ENCODE measurements at regions not wholly inside any gene's neighbourhood (a gene's known extent, or its start where the extent isn't known, plus 50 kb on each side); places are given as distances from the start of the nearest gene placed in this dataset.

DNA sequence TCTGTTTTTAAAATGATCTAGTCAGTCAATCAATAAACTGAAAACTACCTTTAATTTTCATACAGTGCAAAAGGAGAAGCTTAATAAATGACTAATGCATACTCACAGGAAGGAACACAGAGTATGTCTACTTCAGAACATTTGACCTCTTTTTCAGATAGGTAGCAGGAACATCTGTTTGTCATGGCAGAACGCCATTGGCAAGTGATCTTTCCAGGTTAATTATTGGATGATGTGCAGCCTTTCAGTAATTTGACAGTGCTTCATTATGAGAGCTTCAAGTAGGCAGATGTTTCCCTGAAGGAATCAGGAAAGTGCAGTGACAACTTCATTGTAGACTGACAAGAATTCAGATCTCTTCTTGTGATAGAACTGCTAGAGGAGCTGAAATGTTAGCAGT lies 325.0 kb downstream of the OTOL1 start:
- DNase-seq, result peak; percentile 17 to 74

DNA sequence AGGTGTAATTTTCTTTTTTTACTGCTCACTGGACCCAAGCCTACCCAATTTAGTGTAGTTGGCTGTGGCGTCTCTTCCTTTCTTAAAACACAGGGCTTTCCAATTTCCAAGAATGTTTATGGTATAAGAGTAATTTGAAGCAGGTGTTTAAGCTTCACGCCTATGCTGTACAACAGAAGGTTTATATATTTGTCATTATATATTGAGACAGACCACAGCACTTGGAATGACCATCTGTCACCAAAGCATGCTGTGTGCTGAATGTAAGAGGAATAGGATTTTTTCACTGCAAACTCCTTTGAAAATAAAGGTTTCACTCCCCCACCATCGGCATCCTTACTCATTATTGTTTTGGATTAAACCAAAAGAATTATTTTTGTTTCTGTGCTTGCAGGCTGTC lies 325.7 kb downstream of the OTOL1 start:
- peak in 1 of 2 experiments; percentile 43 for DNase-seq

DNA sequence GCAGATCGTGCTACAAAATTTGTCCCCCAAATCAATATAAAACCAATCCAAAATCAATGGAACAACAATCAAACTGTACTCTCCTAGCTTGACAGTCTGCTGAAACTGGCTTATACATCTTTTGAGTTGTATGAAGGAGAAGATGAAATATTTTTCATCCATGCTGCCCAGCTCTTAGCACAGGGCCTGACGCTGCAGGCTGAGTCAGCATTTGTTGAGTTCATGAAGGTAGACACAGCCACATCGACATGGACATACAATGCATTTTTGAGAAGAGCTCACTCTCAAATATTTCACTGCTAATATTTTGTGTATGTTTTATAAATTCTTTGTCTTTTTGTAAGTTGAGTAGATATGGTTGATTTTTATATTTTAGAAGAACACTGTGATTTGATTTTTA lies 327.3 kb downstream of the OTOL1 start:
- no peak for DNase-seq

DNA sequence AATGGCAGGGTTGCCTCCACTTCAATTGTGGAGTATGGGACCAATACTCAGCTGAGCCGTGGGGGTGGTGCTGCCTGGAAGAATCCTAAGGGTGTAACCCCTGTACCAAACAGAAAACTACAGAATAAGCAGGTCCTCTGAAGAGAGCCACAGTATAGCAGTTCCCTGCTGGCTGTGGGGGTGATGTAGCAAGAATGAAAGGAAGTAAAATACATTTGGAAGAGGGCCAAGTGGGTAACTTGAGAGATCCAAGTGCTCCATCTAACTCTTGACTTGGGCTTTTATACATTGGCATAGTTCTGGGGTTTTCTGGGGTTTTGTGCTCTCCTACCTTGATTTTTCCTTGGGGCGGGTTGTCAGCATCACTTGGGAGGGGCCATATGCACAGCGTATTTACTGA lies 341.4 kb downstream of the OTOL1 start:
- peak in 1 of 2 experiments; percentile 20 for DNase-seq

DNA sequence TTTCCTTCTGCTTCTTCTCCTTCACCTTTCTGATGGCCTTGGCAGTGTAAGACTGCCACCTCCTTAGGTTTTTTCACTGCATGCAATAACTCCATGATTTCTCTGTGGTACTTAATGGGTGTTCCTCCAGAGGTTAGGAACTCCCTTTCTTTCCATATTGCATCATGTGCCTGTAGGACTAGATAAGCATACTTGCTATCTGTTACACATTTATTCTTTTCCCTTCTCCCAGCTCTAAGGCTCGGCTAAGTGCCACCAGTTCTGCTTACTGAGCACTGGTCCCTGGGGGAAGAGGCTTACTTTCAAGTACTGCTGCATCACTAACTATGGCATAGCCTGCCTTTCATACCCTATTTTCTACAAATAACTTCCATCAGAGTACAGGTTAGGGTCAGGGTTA lies 351.8 kb downstream of the OTOL1 start:
- DNase-seq, result no peak

DNA sequence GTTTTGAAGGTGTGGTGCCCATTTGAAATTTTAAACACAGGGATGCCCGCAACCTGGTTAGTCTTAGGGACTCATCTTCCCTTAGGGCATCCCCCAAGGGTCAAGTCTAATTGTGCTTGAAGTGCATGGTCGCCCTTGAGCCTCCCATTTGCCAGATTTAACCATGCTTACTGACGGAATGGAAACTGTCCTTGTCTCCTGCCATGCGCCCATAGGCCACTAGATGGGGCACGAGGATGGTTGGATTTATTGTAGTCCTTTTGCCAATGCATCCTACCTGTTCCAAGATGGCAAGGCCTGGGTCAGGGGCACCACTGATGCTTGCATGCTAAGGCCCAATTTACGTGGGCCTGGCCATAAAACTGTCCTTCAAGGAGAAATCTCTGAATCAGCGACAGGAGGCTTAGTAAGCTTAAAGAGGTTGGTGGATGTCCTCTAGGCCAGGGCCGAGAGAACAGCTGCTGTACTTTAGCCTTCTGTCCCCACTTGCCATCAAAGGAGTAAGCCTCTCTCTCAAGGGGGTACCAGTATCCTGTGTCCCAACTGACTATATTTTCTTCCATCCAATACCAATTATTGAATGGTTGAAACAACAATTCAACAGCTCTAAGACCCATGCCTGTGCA lies 355.4 kb downstream of the OTOL1 start:
- peak; percentile 67 to 76 for DNase-seq

DNA sequence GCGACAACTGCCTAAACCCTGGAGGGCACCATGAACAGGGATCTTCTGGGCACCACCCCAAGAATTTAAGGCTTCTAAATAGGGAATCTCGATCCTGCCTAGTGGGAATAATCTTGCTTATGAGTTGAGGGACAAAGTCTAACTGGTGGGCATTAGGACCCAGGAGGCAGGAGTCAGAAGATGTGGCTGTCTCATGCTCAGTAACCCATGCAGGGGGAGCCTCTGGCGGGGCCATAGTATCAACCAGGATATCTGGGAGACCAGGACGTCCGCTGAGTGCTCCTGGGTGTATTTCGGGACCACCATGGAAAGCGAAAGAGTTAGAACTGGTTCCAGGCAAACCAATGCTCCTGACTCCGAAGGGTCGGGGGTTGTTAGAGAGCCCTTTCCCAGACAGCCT lies 356.1 kb downstream of the OTOL1 start:
- no peak for DNase-seq

DNA sequence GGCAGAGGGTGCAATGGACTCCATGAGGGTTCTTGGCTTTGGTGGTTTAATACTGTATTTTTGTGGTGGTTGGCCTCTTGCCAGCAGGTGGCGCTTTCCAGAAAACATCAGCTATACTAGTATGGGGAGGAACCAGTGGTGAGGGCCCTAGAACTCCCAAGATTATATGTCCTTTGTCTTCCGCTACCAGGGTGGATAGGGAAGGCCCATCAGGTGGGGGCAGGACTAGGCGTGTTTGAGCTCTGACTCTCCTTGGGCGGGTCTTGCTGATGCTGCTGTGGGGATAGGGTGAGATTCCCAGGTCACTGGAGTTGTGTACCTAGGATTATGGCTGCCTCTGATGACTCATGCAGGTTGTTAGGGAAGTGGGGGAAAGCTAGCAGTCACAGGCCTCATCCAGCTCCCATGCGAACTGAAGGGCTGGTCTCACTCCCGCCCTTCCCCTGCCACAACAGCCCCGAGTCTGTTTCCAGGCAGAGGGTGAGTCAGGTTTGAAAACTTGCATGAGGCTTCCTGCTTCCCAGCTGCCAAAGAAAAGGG lies 357.7 kb downstream of the OTOL1 start:
- no peak for DNase-seq

DNA sequence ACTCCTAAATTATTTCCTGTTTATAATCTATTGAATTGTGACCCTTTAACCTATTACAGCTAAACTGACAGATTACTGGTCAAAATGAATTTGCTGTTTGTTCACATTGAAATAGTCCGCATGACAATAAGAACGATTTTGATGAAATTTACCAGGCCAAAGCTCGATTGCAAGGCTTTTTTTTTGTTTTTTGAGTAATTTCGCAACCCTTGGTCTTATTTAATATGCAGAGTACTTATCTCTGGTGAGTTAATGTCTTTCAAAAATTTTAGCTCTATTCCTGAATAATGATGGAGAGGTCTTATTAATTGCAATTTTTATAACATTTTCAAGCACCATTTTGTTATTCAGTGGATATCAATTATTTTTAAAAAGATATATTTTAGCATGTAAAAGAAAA lies 362.4 kb downstream of the OTOL1 start:
- DNase-seq, result no peak

DNA sequence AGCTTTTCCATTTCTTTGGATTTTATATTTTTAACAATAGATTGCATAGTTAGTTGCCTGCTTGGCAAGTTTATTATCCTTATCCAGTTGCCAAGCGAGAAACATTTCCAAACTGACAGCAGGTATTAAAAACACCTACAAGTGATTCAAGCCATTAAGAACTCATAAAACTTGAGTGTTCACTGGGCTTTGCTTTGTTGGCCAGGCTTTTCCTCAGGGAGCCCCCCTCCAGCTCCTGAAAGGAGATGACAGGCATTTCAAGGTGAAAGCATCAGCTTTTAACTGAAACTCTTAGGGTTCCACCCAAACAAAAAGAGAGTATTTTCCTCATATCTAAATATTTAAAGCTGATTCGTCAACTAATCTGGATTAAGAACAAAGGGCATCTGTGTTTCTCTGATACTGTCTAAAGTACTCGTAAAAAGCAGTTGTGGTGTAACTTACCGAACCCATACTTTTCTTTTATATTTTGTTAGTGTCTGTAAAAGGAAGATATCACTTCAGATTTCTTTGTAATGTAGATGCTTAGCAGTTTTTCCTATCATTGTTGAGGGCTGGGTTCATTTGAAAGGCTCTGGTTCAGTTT lies 363.4 kb downstream of the OTOL1 start:
- no peak for DNase-seq

DNA sequence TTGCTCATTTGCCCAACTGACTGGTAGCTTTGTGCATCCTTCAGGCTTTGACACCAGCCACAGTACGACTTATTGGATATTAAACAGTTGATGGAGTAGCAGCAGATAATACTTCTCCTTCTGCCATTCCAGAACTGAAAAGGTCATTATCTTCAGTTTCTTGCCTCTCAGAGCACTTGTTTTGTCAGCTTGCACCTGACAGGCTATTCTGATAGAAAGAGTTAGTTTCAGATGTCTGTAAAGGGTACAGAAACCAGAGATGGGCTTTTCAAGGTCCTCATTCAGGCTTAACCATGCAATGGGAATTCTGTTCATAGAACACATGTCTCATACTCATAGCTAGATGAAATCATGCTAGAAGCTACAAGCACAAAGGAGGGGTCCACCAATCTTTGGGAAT lies 367.2 kb downstream of the OTOL1 start:
- no peak for DNase-seq

DNA sequence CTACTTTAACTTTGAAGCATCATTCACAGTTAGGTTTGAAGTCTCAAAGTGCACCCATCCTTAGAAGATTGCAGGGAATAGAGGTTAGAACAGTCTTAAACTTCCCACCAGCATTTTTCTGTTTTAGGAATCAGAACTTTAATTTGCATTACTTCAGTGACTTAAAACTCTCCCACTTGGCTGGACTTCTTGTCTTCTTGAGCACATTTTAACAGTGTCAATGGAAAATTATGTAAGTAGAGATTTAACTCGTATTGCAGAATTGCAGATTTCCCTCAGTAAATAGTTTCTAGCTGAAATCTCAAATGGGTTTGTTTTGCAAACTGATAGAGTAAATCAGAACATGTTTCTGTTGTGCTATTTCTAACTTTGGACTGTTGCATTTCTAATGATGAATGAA lies 369.6 kb downstream of the OTOL1 start:
- DNase-seq, result no peak

DNA sequence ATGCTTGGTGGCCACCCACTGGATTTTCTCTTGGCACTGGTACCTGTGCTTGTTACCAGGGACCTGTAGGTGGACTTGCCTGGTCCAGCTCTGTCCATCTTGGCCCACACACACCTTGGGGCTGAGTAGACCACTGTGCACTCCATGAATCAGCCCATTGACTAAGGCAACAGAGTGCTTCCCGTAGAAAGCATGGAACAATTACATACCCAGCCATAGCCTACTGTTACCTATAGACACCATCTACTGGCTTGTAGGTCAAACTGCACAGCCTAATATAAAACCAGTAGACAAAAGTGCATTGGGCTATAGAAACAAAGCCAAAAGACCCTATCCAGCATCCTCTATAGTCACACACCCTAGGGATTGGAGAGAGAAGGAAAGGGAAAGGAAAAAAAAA lies 378.9 kb downstream of the OTOL1 start:
- no peak for DNase-seq

DNA sequence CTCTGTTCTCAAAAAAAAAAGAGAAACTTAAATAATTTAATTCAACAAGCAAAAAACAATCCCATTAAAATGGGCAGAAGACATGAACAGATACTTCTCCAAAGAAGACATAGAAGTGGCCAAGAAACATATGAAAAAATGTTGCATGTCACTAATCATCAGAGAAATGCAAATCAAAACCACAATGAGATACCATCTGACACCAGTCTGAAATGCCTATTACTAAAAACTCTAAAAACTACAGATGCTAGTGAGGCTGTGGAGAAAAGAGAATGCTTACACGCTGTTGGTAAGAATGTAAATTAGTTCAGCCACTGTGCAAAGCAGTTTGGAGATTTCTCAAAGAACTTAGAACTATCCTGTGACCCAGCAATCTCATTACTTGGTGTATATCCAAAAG lies 382.9 kb downstream of the OTOL1 start:
- DNase-seq, result no peak

DNA sequence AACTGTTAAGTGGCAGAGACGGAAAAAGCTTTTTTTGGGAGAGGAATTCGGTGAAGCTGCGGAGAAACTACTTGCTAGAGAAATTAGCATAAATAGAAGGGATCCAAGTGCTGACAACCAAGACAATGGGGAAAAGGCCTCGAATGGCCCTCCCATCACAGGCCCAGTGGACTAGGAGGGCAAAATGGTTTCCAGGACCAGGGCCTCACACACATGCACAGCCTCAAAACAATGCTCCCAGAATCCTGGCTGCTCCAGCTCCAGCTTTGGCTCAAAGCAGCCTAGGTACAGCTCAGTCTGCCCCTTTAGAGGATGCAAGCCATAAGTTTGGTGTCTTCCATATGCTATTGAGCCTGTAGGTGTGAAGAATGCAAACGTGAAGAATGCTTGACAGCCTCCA lies 388.2 kb downstream of the OTOL1 start:
- no peak for DNase-seq

DNA sequence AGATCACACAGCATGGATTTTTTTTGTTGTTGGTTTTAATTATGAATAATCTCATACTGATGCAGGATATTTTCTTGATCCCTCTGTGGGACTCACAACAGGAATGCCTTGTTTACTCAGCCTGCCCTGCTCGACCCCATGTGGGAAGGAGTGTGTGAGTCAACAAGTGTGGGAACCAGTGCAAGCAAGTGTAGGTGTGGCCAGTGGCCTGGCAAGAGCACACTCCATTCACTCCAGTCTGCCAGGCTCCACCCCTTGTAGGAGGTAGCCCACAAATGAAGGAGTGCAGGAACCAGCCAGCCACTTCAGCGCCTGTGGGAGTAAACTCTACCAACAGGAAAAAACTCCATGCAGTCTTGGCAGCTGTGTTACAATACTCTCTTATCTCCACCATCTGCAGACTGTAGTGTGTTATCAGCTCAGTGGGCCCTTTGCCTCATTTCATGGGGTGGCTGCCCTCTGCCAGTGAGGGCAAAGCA lies 393.6 kb downstream of the OTOL1 start:
- DNase-seq, result no peak

DNA sequence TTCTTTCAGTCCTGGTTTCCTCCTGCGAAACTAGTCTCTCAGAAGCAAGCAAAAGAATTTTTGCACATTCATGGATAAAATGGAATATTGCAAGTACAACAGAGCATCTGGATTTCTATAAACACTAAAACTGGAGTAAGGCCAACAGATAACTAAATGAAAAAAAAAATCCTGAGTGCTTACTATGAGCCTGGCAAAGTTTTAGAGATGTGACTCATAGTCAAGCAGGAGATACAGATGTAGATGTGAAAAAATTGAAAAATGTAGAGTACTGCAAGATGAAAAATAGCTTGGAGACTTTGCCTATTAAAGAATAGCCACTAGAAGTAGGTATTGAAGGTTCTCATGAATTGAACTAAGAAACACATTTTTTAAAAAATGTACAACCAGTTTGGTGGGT lies 397.4 kb downstream of the OTOL1 start:
- no peak for DNase-seq

DNA sequence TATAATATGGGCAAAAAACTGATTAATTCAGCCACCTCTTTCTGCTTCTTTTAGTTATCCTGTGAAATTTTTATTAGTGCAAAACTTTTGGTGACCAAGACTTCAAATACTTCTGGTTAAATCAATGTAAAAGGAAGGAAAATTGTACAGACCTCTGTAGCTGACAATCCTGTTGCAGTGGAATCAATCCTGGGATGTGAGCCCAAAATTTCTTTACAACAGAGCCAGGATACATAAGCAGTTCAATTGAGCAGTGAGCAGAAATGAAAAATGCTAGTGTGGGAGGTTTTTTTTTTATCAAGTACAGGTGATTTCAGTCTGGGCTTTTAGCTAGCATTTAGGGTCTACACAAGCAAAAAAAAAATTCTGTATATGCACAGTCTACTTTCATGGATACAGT lies 398.0 kb downstream of the OTOL1 start:
- no peak for DNase-seq

DNA sequence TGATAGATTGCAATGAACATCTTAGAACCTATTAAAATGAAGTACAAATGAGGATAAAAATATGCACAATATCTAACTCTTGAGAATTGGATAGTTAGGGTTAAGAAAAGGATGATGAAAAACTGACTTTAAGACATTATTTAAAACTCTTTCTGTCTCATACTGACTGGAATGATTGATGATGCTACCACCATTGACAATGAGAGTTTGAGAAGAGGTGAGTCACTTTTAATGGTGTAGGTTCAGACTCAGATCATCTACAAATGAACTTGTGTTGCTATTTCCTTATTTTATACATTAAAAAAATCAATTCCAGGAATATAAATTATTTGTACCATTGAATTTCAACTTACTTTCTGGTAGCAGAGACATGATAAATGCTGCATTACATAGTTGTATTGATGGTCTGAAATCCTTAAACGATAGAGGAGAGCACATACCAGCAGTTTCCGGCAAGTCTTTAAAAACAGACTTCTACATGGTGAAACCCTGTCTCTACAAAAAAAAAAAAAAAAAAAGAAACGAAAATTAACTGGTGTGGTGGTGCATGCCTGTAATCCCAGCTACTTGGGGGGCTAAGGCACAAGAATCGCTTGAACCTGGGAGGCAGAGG lies 409.0 kb downstream of the OTOL1 start:
- no peak for DNase-seq

DNA sequence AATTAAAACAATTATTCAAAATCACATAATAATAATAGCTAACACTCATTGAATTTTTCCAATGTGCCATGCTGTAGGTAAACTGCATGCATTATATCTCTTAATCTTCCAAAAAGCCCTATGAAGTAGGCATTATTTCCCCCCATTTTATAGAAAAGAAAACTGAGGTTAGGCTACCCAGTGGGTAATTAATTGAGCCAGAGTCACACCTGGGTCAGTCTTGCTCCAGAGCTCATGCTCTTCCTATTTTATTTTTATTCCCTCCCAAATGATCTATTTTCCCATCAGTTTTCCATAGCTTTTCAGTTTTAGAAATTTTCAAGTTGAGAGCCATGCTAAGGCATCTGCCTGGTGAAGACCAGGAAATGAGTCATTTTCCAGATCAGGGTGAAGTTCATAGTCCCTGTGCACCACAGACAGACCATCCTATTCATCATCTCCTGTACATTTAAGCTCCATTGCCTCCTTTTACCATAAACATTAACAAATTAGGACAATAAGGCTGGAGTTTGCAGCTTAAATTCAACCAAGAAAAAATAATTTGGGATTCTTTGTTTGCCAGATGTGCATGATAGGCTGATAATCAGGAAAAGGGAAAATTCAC lies 417.3 kb downstream of the OTOL1 start:
- no peak for DNase-seq

DNA sequence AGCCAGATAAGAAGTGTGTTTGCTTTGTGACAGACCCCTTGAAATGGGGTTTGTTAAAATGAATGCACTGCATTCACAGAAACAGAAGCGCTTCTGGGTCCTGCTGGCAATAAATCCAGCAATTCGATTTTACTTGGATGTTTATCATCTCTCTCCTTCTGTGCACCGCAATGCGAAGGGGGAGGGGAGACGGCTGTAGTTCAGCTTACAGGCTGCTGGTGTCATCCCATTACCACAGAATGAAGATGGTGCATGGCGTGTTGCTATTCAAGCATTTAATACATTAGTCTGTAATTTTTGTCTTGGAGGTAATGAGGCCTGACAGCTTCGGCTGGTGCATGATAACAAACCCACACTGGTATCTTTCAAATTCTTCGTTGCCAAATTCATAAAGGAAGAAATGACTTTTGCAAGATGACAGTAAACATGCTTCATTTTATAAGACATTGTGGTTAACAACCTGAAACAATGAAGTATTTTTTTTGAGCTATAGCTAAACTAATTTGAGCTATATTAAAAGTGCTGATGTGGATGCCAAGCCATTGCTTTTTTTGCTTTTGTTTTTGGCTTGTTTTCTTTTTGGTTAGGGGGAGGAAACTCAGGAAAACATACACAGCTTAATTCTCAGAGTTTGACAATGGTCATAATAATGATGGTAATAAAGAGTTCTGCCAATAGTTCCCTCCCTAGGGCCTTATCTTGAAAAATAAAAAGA lies 418.3 kb downstream of the OTOL1 start:
- DNase-seq, result peak; percentile 86 to 88

DNA sequence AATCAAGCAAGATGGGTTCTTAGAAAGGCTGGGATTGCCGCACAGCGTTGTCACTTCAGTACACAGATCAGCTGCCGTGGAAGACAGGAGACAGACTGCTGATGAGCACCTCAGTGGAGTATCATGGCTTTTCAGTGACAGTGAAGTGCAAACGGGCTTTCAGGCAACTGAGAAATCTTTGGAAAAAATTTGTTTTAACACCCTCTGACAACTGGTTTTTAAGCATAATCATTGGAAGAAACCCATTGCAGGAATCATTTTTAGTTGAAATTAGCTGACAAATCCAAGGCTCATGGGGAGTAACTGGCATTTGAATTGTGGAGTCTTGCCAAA lies 418.8 kb downstream of the OTOL1 start:
- peak; percentile 9 to 64 for DNase-seq

DNA sequence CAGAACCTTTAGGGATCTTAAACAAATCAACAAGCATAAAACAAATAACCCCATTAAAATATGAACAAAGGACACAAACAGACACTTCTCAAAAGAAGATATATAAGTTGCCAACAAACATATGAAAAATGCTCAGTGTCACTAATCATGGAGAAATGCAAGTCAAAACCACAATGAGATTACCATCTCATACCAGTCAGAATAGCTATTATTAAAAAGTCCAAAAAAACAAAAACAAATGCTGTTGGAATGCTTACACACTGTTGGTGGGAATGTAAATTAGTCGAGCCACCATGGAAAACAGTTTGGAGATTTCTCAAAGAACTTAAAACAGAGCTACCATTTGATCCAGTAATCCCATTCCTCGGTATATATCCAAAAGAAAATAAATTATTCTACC lies 423.6 kb downstream of the OTOL1 start:
- no peak for DNase-seq
